Adrenal gland (tissue), 5 donors: ENCODE measurements at regions not wholly inside any gene's neighbourhood (a gene's known extent, or its start where the extent isn't known, plus 50 kb on each side); places are given as distances from the start of the nearest gene placed in this dataset.

ENCODE experiments used
- CTCF ChIP-seq, 6 experiments: fragments of 450-650 bp in 4 of 6; fragments of 200-600 bp in 2 of 6; sonication (generic) in 1 of 6; IDR thresholded peaks; 1 replicate in 5 of 6; 2 replicates in 1 of 6; pipeline versions ENCODE4 v1.5.1 to v1.8.0; 2016 to 2021; ENCODE audit warnings: antibody characterized with exemption in 6 of 6, mild to moderate bottlenecking in 2 of 6, moderate library complexity in 1 of 6
- POLR2A ChIP-seq, 2 donors: fragments of 450-650 bp; IDR thresholded peaks; one replicate each; pipeline ENCODE4 v1.6.1; 2017; ENCODE audit warnings: antibody characterized with exemption in 2 of 2, mild to moderate bottlenecking in 2 of 2, moderate library complexity in 1 of 2
- donor health status: DM: no; HTN: no; CAD: no.

GRCh38 chr9:31445357-31445756 lies 939.1 kb upstream of the ACO1 start:
- TF ChIP-seq CTCF (IDR thresholded peaks at IDR 0.05) (no peak), POLR2A (IDR thresholded peaks at IDR 0.05) (no peak)
